ENCODE measurements at regions not wholly inside any gene's neighbourhood (a gene's known extent, or its start where the extent isn't known, plus 50 kb on each side); places are given as distances from the start of the nearest gene placed in this dataset.

- no peak for TF ChIP-seq NRF1 (conservative IDR thresholded peaks at IDR 0.05; ENCODE audit: low read depth, low read length)
- TF ChIP-seq, protein P1, sequence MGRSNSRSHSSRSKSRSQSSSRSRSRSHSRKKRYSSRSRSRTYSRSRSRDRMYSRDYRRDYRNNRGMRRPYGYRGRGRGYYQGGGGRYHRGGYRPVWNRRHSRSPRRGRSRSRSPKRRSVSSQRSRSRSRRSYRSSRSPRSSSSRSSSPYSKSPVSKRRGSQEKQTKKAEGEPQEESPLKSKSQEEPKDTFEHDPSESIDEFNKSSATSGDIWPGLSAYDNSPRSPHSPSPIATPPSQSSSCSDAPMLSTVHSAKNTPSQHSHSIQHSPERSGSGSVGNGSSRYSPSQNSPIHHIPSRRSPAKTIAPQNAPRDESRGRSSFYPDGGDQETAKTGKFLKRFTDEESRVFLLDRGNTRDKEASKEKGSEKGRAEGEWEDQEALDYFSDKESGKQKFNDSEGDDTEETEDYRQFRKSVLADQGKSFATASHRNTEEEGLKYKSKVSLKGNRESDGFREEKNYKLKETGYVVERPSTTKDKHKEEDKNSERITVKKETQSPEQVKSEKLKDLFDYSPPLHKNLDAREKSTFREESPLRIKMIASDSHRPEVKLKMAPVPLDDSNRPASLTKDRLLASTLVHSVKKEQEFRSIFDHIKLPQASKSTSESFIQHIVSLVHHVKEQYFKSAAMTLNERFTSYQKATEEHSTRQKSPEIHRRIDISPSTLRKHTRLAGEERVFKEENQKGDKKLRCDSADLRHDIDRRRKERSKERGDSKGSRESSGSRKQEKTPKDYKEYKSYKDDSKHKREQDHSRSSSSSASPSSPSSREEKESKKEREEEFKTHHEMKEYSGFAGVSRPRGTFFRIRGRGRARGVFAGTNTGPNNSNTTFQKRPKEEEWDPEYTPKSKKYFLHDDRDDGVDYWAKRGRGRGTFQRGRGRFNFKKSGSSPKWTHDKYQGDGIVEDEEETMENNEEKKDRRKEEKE (IDR thresholded peaks at IDR 0.05): no peak
- no peak for TF ChIP-seq ZNF274 (IDR thresholded peaks at IDR 0.05; ENCODE audit: insufficient read depth, insufficient read length)
These were observed 290.4 kb upstream of the PDE4D start (continued) for GRCh38 chr5:60183881-60184280.

GRCh38 chr5:60178101-60178500 lies 284.6 kb upstream of the PDE4D start:
- Histone ChIP-seq H3K36me3 (ENCODE audit: control insufficient read depth in 2 of 2, insufficient read depth in 2 of 2, low read length in 1 of 2) (no peaks in the 10 kb centered on the region), H3K4me1 (ENCODE audit: control insufficient read depth, insufficient read depth, low read length) (no peaks in the 10 kb centered on the region), H4K20me1 (ENCODE audit: control insufficient read depth, insufficient read depth) (no peaks in the 10 kb centered on the region), H2AFZ (ENCODE audit: control insufficient read depth, low read depth, low read length) (no peak overlapping the region), H3K4me3 (no peak overlapping the region), H3K9ac (ENCODE audit: control insufficient read depth, insufficient read depth, low read length) (no peak overlapping the region), H3K27me3 (replicated peaks in 1 of 2; ENCODE audit: control insufficient read depth in 2 of 2, insufficient read depth in 2 of 2, low read length in 1 of 2) (no peaks in the 10 kb centered on the region), H3K9me3 (replicated peaks; ENCODE audit: control insufficient read depth, insufficient read depth, low read length) (no peaks in the 10 kb centered on the region), H3K27ac (ENCODE audit: control insufficient read depth, insufficient read depth) (no peak overlapping the region), H3K79me2 (ENCODE audit: control insufficient read depth, insufficient read depth, low read length) (no peaks in the 10 kb centered on the region), H3K4me2 (ENCODE audit: control insufficient read depth, insufficient read depth) (no peak overlapping the region)
- WGBS (ENCODE audit: insufficient coverage, insufficient replicate concordance, low lambda C conversion rate, missing lambda C conversion rate): 90% methylated on average over 1 of the region's 1 CpG
- in situ Hi-C loops (cut with MboI) (no loop called here), intact Hi-C loops (cut with micrococcal nuclease; ENCODE audit: unreplicated experiment) (no loop called here)
- SMC1A ChIA-PET (ENCODE audit: uncharacterized antibody, unreplicated experiment): no interaction called here
- DNase-seq (ENCODE audit: low read depth, low spot score) (no peak), ATAC-seq (no peak), FAIRE-seq (no peak)
- no TSS peak for BruUV-seq (replicated peaks)
- POLR2A ChIA-PET: no interaction called here
- RAD21 ChIA-PET (ENCODE audit: unreplicated experiment): no interaction called here
- no peak for TF ChIP-seq GABPA (IDR thresholded peaks at IDR 0.05; ENCODE audit: low read depth)
- TF ChIP-seq BRCA1 (IDR thresholded peaks at IDR 0.05; ENCODE audit: low read depth, low read length): no peak
- TF ChIP-seq TAF1 (IDR thresholded peaks at IDR 0.05; ENCODE audit: borderline replicate concordance, low read depth, low read length): no peak
- TF ChIP-seq ATF3 (IDR thresholded peaks at IDR 0.05; ENCODE audit: borderline replicate concordance, extremely low read depth, low read depth, low read length): no peak
- TF ChIP-seq ZNF592 (IDR thresholded peaks at IDR 0.05): no peak
- TF ChIP-seq FOS (IDR thresholded peaks at IDR 0.05; ENCODE audit: borderline replicate concordance, extremely low read depth, insufficient read length): no peak
- TF ChIP-seq STAT3 (IDR thresholded peaks at IDR 0.05; ENCODE audit: low read depth, low read length): no peak
- TF ChIP-seq, protein P2, sequence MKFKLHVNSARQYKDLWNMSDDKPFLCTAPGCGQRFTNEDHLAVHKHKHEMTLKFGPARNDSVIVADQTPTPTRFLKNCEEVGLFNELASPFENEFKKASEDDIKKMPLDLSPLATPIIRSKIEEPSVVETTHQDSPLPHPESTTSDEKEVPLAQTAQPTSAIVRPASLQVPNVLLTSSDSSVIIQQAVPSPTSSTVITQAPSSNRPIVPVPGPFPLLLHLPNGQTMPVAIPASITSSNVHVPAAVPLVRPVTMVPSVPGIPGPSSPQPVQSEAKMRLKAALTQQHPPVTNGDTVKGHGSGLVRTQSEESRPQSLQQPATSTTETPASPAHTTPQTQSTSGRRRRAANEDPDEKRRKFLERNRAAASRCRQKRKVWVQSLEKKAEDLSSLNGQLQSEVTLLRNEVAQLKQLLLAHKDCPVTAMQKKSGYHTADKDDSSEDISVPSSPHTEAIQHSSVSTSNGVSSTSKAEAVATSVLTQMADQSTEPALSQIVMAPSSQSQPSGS (IDR thresholded peaks at IDR 0.05; ENCODE audit: low read length): no peak
- TF ChIP-seq RUNX3 (IDR thresholded peaks at IDR 0.05; ENCODE audit: low read length): no peak
- no peak for TF ChIP-seq NFXL1 (IDR thresholded peaks at IDR 0.05; ENCODE audit: borderline replicate concordance)
- TF ChIP-seq USF1 (IDR thresholded peaks at IDR 0.05; ENCODE audit: borderline replicate concordance, extremely low read length, insufficient read depth, low read depth, low read length): no peak
- CTCF ChIA-PET: no interaction called here
